NCI-H345 (cell line): ENCODE measurements at regions not wholly inside any gene's neighbourhood (a gene's known extent, or its start where the extent isn't known, plus 50 kb on each side); places are given as distances from the start of the nearest gene placed in this dataset.
"Not testable (repeated sequence)": the region's sequence is repeated elsewhere in the genome, so short reads cannot be mapped to it uniquely, and the experiment has no call there.

Experiments used
- DNase-seq: peaks from one replicate; lab custom pipeline; 2025; lab: John Stamatoyannopoulos, UW

DNA sequence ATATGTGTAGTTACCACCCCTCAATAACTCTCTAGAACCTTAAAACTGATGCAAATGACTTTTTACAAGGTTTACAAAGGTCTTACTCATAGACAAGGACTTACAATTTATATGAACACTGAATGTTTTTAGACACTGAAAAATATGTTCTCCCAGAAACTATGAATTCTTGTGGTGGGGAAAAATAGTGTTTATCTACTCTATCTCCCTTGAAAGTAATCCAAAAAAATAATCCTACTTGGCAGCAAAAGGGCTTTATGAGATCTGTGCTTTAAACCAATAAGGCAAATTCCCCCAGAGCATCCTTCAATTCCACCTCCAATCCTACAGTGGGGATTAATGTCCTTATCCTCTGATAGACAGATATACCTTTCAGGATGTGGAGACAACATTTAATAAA lies 1984.1 kb upstream of the RAG2 start:
- DNase-seq, result no peak

- DNase-seq, result no peak
These were observed 1979.7 kb upstream of the RAG2 start for GRCh38 chr11:38577769-38578168.

GRCh38 chr11:38562562-38562961 lies 1964.5 kb upstream of the RAG2 start:
- no peak for DNase-seq

- DNase-seq, result no peak
These were observed 1955.1 kb upstream of the RAG2 start for GRCh38 chr11:38553148-38553547.

- no peak for DNase-seq
These were observed 1949.4 kb upstream of the RAG2 start for GRCh38 chr11:38547462-38547861.

DNA sequence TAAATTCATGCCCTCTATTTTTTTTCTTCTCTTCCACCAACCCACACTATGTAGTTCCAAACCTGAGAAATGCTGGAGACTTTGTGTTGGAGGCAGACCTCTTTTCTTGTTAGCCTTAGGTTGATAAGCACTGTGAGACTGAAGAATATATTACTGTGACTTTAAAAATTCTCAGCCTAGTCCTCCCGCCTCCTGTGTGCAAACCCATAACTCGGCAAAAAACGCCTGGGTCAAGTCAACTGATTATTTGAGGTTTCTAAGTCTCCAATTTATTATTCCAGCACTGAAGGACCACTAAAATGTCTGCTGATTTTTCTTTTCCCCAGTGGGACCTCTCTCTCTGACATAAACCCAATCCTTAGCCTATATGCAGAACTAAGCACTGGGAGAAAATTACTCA lies 1946.0 kb upstream of the RAG2 start:
- no peak for DNase-seq

DNA sequence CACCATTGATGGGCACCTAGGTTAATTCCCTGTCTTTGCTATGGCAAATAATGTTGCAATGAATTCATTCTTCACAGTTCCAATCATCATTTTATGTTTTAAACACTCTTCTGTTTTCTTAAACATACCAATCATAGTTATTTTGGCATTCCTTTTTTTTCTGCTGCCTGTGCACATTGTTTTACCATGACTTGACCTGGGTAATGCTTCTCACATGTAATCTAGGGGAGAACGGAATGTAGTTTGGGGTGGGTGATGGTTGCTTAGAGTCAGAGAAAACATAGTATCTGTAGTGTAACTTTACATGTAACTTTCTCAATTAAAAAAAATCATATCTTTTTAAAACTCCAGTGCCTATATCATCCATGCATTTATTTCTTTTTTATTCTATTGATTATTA lies 1945.3 kb upstream of the RAG2 start:
- no peak for DNase-seq

DNA sequence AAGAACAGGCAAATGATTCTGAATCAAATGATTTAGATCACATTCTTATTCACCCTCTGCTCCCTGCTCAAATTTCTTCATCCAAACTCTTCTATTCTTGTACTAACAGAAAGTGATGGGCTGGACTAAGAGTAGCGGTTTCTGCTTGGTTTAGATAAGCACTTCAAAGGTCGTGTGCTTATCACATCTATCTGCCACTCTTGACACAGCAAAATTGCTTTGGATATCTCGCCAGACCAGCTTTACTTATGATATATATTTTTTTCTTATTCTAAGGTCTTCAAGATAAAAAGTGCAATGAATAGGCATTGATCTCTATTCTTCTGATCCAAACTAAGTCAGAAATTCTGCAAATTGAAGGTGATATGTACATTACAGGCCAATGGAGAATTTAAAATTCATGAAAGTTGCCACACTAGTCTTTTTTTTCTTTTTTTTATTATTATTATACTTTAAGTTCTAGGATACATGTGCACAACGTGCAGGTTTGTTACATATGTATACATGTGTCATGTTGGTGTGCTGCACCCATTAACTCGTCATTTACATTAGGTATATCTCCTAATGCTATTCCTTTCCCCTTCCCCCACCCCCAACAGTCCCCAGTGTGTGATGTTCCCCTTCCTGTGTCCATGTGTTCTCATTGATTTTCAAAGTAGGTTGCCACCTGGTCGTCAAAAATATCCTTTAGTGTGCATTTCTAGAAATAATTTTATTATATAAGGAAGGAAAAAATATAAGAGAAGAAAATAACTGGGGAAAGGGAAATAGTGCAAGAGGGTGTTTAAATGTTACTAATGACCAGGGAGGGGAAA lies 1941.0 kb upstream of the RAG2 start:
- DNase-seq, result no peak

GRCh38 chr11:38530226-38530625 lies 1932.2 kb upstream of the RAG2 start:
- no peak for DNase-seq

DNA sequence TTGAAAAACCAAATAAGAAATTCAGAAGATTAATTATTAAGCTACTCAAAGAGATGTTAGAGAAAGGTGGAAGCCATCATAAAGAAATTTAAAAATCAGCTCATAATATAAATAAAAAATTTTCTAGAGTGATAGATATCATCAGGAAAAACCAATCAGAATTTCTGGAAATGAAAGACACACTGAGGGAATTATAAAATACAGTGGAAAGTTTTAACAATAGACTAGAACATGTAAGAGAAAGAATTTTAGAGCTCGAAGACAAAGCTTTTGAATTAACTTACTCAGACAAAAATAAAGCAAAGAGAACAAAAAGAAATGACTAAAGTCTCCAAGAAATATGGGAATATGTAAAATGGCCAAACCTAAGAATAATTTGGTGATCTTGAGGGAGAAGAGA lies 1926.9 kb upstream of the RAG2 start:
- DNase-seq, result no peak

GRCh38 chr11:38517991-38518390 lies 1920.0 kb upstream of the RAG2 start:
- DNase-seq, result no peak

DNA sequence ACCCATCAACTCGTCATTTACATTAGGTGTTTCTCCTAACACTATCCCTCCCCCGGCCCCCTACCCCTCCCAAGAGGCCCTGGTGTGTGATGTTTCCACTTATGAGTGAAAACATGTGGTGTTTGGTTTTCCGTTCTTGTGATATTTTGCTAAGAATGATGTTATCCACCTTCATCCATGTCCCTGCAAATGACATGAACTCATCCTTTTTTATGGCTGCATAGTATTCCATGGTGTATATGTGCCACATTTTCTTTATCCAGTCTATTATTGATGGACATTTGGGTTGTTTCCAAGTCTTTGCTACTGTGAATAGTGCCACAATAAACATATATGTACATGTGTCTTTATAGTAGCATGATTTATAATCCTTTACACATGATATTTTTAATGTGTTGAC lies 1914.8 kb upstream of the RAG2 start:
- not testable (repeated sequence) for DNase-seq

GRCh38 chr11:38510041-38510440 lies 1912.0 kb upstream of the RAG2 start:
- DNase-seq, result no peak

DNA sequence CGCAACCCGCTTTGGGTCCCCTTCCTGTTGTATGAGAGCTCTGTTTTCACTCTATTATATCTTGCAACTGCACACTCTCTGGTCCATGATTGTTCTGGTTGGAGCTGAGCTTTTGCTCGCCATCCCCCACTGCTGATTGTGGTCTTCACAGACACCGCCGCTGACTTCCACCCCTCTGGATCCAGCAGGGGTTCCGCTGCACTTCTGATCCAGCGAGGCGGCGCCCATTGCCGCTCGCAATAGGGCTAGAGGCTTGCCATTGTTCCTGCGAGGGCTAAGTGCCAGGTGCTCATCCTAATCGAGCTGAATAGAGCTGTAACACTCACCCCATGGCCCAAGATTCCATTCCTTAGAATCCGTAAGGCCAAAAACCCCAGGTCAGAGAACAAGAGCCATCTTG lies 1905.8 kb upstream of the RAG2 start:
- DNase-seq, result no peak

DNA sequence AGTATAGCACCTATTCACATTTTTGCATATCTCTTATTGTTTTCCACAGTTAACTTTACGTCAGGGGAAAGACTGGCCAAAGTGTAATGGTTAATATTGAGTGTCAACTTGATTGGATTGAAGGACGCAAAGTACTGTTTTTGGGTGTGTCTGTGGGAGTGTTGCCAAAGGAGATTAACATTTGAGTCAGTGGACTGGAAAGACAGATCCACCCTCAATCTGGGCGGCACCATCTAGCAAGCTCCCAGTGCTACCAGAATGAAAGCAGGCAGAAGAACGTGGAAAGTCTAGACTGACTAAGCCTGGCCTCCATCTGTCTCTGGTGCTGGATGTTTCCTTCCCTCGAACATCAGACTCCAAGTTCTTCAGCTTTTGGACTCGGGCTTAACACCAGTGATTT lies 1900.7 kb upstream of the RAG2 start:
- no peak for DNase-seq

GRCh38 chr11:38491986-38492385 lies 1894.0 kb upstream of the RAG2 start:
- no peak for DNase-seq

DNA sequence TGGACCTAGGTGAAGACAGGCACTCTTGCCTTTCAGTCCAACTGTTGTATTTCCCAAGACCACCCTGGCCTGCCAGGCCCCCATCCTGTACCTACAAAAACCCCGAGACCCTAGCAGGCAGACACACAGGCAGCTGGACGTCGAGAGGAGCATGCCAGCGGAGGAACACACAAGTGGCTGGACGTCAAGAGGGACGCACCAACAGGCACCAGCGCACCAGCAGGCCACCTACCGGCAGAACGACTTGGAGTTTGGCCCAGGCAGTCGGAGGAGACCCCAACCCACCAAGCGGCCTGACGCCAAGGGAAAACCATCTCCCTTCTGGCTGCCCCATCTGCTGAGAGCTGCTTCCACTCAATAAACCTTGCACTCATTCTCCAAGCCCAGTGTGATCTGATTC lies 1883.4 kb upstream of the RAG2 start:
- DNase-seq, result no peak

GRCh38 chr11:38476808-38477575 lies 1879.0 kb upstream of the RAG2 start:
- no peak for DNase-seq

- no peak for DNase-seq
These were observed 1863.7 kb upstream of the RAG2 start for GRCh38 chr11:38461751-38462150.

- no peak for DNase-seq
These were observed 1862.9 kb upstream of the RAG2 start for GRCh38 chr11:38460896-38461295.

- DNase-seq, result no peak
These were observed 1862.4 kb upstream of the RAG2 start for GRCh38 chr11:38460429-38460828.

DNA sequence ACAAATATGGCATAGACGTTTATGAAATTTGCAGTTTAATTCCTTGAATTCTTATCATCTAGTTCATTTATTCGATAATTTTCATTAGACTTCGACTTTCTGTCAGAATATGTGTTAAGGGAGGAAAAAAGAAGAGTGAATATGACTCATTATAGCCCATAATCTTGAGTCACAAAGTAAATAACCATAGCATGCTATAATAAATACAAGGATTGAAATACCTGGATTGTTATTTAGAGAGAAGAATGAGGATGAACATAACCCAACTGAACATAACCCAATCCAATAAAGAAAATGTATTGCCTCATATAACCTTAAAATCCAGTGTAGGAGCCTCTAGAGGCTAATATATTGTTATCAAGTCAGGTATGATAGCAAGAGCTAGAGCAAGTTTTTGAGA lies 1858.3 kb upstream of the RAG2 start:
- no peak for DNase-seq

DNA sequence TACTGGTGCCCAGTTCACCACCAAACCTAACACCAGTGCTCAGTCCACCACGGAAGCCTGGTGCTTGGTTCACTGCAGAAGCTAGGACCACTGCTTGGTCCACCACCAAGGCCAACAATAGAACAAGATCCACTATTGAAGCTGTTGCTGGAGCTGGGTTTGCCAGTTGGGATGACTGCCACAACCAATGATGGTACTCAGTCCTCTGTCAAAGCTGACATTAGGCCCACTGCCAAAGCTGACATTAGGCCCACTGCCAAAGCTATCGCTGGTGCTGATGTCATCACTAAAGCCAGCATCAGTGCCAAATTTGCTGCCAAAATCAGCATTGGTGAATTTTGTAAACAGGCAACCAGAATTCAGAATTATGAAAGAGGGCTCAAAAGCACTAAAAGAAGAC lies 1850.2 kb upstream of the RAG2 start:
- DNase-seq, result no peak

DNA sequence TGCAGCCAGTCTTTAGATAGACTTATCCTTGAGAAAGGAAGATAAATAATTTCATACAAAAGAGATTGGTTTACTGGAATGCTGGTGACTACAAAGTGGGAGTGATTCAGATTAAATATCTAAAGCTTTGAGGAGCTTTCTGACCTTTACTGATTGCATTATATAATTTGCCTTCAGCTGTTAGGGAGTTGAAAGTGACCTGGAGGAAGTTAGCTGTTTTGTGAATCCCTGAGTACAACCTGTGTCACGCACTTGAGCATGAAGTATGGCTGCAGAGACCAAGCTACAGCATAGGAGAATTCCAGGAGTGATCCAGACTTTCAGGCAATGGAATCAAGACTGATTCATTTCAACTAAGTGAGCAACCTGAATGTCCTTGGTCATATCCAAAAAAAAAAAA lies 1848.3 kb upstream of the RAG2 start:
- no peak for DNase-seq
